SU-DHL-6 (cell line): ENCODE measurements at regions not wholly inside any gene's neighbourhood (a gene's known extent, or its start where the extent isn't known, plus 50 kb on each side); places are given as distances from the start of the nearest gene placed in this dataset.

ENCODE experiments used
- EZH2phosphoT487 ChIP-seq: fragments of 200-600 bp; sonication (generic), shearing (Covaris generic); conservative IDR thresholded peaks from 2 replicates; pipeline ENCODE4 v1.6.1; 2018; ENCODE audit warnings: mild to moderate bottlenecking, antibody characterized with exemption, low read length, moderate library complexity, mixed read lengths
- TF ChIP-seq, protein P1 (sequence below): fragments of 200-600 bp; sonication (generic); IDR thresholded peaks from one replicate; pipeline ENCODE4 v1.5.1; 2017; ENCODE audit warnings: antibody characterized with exemption, mild to moderate bottlenecking, low read length, moderate library complexity; ENCODE audit not compliant: insufficient read depth, poor library complexity, severe bottlenecking

DNA sequence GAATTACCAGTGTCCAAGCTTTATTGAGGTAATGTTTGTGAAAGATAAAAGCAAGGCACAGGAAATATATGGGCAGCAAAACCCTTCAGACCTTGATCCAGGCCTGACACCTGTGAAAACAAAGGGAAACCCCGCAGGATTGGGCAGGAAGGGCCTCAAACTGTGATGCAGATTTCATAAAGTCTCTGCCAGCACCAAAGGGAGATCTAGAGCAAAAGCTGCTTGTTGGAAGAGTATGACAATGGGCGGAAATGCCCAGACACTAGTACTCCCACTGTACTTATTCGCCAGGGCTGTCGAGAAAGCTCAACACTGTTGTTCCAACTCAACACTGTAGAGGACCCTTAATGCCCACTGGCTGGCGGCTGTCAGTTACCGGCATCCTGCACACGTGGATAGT is 207.9 kb downstream of the CD47 start:
- TF ChIP-seq, protein P1, sequence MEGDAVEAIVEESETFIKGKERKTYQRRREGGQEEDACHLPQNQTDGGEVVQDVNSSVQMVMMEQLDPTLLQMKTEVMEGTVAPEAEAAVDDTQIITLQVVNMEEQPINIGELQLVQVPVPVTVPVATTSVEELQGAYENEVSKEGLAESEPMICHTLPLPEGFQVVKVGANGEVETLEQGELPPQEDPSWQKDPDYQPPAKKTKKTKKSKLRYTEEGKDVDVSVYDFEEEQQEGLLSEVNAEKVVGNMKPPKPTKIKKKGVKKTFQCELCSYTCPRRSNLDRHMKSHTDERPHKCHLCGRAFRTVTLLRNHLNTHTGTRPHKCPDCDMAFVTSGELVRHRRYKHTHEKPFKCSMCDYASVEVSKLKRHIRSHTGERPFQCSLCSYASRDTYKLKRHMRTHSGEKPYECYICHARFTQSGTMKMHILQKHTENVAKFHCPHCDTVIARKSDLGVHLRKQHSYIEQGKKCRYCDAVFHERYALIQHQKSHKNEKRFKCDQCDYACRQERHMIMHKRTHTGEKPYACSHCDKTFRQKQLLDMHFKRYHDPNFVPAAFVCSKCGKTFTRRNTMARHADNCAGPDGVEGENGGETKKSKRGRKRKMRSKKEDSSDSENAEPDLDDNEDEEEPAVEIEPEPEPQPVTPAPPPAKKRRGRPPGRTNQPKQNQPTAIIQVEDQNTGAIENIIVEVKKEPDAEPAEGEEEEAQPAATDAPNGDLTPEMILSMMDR: no peak
- TF ChIP-seq EZH2phosphoT487: no peak
